ENCODE measurements at regions not wholly inside any gene's neighbourhood (a gene's known extent, or its start where the extent isn't known, plus 50 kb on each side); places are given as distances from the start of the nearest gene placed in this dataset.

- TF ChIP-seq CTCF (IDR thresholded peaks at IDR 0.05; ENCODE audit: insufficient read depth, low read depth, low read length) (no peak), EZH2 (IDR thresholded peaks at IDR 0.05; ENCODE audit: insufficient read depth, low read length) (no peak)
These were observed 151.8 kb upstream of the DPH6 start for GRCh38 chr15:35697549-35698299.

Data from astrocyte (in vitro differentiated cells and primary cell).